Tibial nerve (tissue), 3 donors: ENCODE measurements at regions not wholly inside any gene's neighbourhood (a gene's known extent, or its start where the extent isn't known, plus 50 kb on each side); places are given as distances from the start of the nearest gene placed in this dataset.

ENCODE experiments used
- CTCF ChIP-seq, 5 experiments: fragments of 200-600 bp in 3 of 5; fragments of 450-650 bp in 2 of 5; sonication (generic) in 3 of 5; IDR thresholded peaks; one replicate each; pipeline ENCODE4 v1.5.1; 2016 to 2019; ENCODE audit warnings: antibody characterized with exemption in 5 of 5, mild to moderate bottlenecking in 3 of 5, moderate library complexity in 2 of 5
- POLR2A ChIP-seq, 2 donors: fragments of 450-650 bp; IDR thresholded peaks; one replicate each; pipeline ENCODE4 v1.6.1; 2017; ENCODE audit warnings: antibody characterized with exemption in 2 of 2, mild to moderate bottlenecking in 2 of 2, moderate library complexity in 2 of 2

GRCh38 chr16:58859958-58860669, 126.0 kb upstream of the GOT2 start:
- TF ChIP-seq CTCF (IDR thresholded peaks at IDR 0.05) (no peak), POLR2A (IDR thresholded peaks at IDR 0.05) (no peak)
